ENCODE measurements at regions not wholly inside any gene's neighbourhood (a gene's known extent, or its start where the extent isn't known, plus 50 kb on each side); places are given as distances from the start of the nearest gene placed in this dataset.

GRCh38 chr4:112055100-112055499, 90.2 kb upstream of the FAM241A start:
- Histone ChIP-seq H3K27ac (ENCODE audit: low read depth, low read length) (no peak overlapping the region), H3K36me3 (ENCODE audit: control insufficient read depth in 1 of 2, insufficient read depth in 2 of 2, low read length in 2 of 2) (no peaks in the 10 kb centered on the region), H3K4me3 (ENCODE audit: low read depth in 1 of 2, low read length in 2 of 2) (no peak overlapping the region), H3K9ac (ENCODE audit: low read depth in 1 of 2, low read length in 2 of 2) (no peak overlapping the region), H3K9me3 (ENCODE audit: control insufficient read depth in 1 of 2, low read length in 2 of 2) (no peaks in the 10 kb centered on the region), H3K4me1 (ENCODE audit: control insufficient read depth in 1 of 2, insufficient read depth in 2 of 2, low read length in 2 of 2) (no peaks in the 10 kb centered on the region), H3K27me3 (ENCODE audit: control insufficient read depth in 1 of 2, insufficient read depth in 2 of 2, low read length in 2 of 2) (no peaks in the 10 kb centered on the region)

DNA sequence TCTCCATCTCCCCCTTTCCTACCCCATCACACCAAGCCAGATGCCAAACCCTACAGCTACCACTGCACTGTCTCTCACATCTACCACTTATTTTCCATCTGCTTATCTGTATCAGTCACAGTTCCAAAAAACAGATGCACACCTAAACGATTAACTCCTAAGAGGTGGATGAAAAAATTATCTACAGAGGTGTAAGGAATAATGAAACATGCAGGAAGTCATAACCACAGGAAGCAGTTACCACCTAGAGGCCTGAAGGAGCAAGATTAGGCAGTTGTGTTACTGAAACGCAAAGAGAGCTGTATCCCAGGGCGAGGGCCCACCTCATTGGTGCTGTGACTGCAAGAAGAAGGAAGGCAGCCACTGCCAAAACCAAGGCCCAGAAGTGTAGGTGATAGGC, 87.8 kb upstream of the FAM241A start:
- Histone ChIP-seq H3K27me3 (ENCODE audit: control insufficient read depth in 1 of 2, insufficient read depth in 2 of 2, low read length in 2 of 2) (peaks cover 0 to 2% of the 10 kb centered on the region in 2 donors), H3K27ac (ENCODE audit: low read depth, low read length) (no peak overlapping the region), H3K9me3 (ENCODE audit: control insufficient read depth in 1 of 2, low read length in 2 of 2) (no peaks in the 10 kb centered on the region), H3K4me3 (ENCODE audit: low read depth in 1 of 2, low read length in 2 of 2) (no peak overlapping the region), H3K4me1 (ENCODE audit: control insufficient read depth in 1 of 2, insufficient read depth in 2 of 2, low read length in 2 of 2) (no peaks in the 10 kb centered on the region), H3K36me3 (ENCODE audit: control insufficient read depth in 1 of 2, insufficient read depth in 2 of 2, low read length in 2 of 2) (no peaks in the 10 kb centered on the region), H3K9ac (ENCODE audit: low read depth in 1 of 2, low read length in 2 of 2) (no peak overlapping the region)

GRCh38 chr4:112058433-112058832, 86.8 kb upstream of the FAM241A start:
- Histone ChIP-seq H3K27me3 (ENCODE audit: control insufficient read depth in 1 of 2, insufficient read depth in 2 of 2, low read length in 2 of 2) (peaks cover 0 to 2% of the 10 kb centered on the region in 2 donors), H3K9ac (ENCODE audit: low read depth in 1 of 2, low read length in 2 of 2) (no peak overlapping the region), H3K4me1 (ENCODE audit: control insufficient read depth in 1 of 2, insufficient read depth in 2 of 2, low read length in 2 of 2) (no peaks in the 10 kb centered on the region), H3K27ac (ENCODE audit: low read depth, low read length) (no peak overlapping the region), H3K4me3 (ENCODE audit: low read depth in 1 of 2, low read length in 2 of 2) (no peak overlapping the region), H3K36me3 (ENCODE audit: control insufficient read depth in 1 of 2, insufficient read depth in 2 of 2, low read length in 2 of 2) (no peaks in the 10 kb centered on the region), H3K9me3 (ENCODE audit: control insufficient read depth in 1 of 2, low read length in 2 of 2) (no peaks in the 10 kb centered on the region)

GRCh38 chr4:112060212-112060611, 85.0 kb upstream of the FAM241A start:
- peaks cover 0 to 2% of the 10 kb centered on the region in 2 donors for H3K27me3 ChIP-seq (ENCODE audit: control insufficient read depth in 1 of 2, insufficient read depth in 2 of 2, low read length in 2 of 2)
- no peak overlapping the region for H3K9ac ChIP-seq (ENCODE audit: low read depth in 1 of 2, low read length in 2 of 2)
- no peaks in the 10 kb centered on the region for H3K9me3 ChIP-seq (ENCODE audit: control insufficient read depth in 1 of 2, low read length in 2 of 2)
- no peaks in the 10 kb centered on the region for H3K36me3 ChIP-seq (ENCODE audit: control insufficient read depth in 1 of 2, insufficient read depth in 2 of 2, low read length in 2 of 2)
- no peaks in the 10 kb centered on the region for H3K4me1 ChIP-seq (ENCODE audit: control insufficient read depth in 1 of 2, insufficient read depth in 2 of 2, low read length in 2 of 2)
- no peak overlapping the region for H3K4me3 ChIP-seq (ENCODE audit: low read depth in 1 of 2, low read length in 2 of 2)
- H3K27ac ChIP-seq (ENCODE audit: low read depth, low read length): no peak overlapping the region

DNA sequence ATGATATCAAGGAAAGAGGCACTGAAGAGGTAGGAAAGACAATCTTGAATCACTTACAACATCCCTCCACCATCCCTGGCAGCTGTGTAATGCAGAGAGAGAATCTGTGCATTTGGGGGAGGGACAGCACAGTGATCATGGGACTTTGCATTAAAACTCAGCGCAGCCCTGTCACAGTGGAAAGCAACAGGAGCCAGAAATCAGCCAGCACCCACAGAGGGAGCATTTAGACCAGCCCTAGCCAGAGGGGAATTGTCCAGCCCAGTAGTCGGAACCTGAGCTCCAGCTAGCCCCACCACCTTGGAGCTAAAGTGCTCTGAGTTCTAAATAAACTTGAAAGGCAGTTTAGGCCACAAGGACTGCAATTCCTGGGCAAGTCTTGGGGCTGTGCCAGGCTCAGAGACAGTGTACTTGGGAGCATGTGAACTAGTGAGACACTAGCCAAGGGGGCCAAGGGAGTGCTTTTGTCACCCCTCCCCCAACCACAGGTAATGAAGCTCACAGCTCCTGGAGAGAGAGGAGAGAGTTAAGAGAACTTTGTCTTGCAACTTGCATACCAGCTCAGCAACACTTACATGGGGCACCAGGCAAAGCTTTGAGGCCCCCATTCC, 83.9 kb upstream of the FAM241A start:
- Histone ChIP-seq H3K9ac (ENCODE audit: low read depth in 1 of 2, low read length in 2 of 2) (no peak overlapping the region), H3K27ac (ENCODE audit: low read depth, low read length) (no peak overlapping the region), H3K36me3 (ENCODE audit: control insufficient read depth in 1 of 2, insufficient read depth in 2 of 2, low read length in 2 of 2) (no peaks in the 10 kb centered on the region), H3K4me3 (ENCODE audit: low read depth in 1 of 2, low read length in 2 of 2) (no peak overlapping the region), H3K27me3 (ENCODE audit: control insufficient read depth in 1 of 2, insufficient read depth in 2 of 2, low read length in 2 of 2) (peaks cover 0 to 2% of the 10 kb centered on the region in 2 donors), H3K4me1 (ENCODE audit: control insufficient read depth in 1 of 2, insufficient read depth in 2 of 2, low read length in 2 of 2) (no peaks in the 10 kb centered on the region), H3K9me3 (ENCODE audit: control insufficient read depth in 1 of 2, low read length in 2 of 2) (no peaks in the 10 kb centered on the region)

DNA sequence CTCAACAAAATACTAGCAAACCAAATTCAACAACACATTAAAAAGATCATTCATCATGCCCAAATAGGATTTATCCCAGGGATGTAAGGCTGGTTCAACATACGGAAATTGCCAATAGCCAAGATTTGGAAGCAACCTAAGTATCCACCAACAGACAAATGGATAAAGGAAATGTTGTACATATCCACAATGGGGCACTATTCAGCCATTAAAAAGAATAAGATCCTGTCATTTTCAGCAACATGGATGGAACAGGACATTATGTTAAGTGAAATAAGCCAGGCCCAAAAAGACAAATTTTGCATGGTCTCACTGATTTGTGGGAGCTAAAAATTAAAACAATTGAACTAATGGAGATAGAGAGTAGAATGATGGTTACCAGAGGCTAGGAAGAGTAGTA, 82.0 kb upstream of the FAM241A start:
- no peak overlapping the region for H3K27ac ChIP-seq (ENCODE audit: low read depth, low read length)
- peaks cover 0 to 2% of the 10 kb centered on the region in 2 donors for H3K27me3 ChIP-seq (ENCODE audit: control insufficient read depth in 1 of 2, insufficient read depth in 2 of 2, low read length in 2 of 2)

DNA sequence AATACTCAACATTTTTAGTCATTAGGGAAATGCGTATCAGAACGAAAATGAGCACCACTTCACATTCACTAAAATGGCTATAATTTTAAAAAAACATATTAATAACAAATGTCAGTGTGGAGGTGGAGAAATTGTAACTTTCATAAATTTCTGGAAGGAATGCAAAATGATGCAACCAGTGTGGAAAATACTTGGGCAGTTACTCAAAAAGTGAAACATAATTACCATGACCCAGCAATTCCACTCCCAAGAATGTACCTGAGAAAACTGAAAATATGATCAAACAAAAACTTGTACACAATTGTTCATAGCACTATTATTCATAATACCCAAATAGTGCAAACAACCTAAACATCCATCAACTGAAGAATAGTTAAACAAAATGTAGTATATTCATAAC, 76.1 kb upstream of the FAM241A start:
- Histone ChIP-seq H3K36me3 (ENCODE audit: control insufficient read depth in 1 of 2, insufficient read depth in 2 of 2, low read length in 2 of 2) (no peaks in the 10 kb centered on the region), H3K4me1 (ENCODE audit: control insufficient read depth in 1 of 2, insufficient read depth in 2 of 2, low read length in 2 of 2) (no peaks in the 10 kb centered on the region), H3K9me3 (ENCODE audit: control insufficient read depth in 1 of 2, low read length in 2 of 2) (no peaks in the 10 kb centered on the region), H3K4me3 (ENCODE audit: low read depth in 1 of 2, low read length in 2 of 2) (no peak overlapping the region), H3K9ac (ENCODE audit: low read depth in 1 of 2, low read length in 2 of 2) (no peak overlapping the region), H3K27me3 (ENCODE audit: control insufficient read depth in 1 of 2, insufficient read depth in 2 of 2, low read length in 2 of 2) (no peaks in the 10 kb centered on the region), H3K27ac (ENCODE audit: low read depth, low read length) (no peak overlapping the region)

More for the DNA sequence above, 82.0 kb upstream of the FAM241A start:
- H3K36me3 ChIP-seq (ENCODE audit: control insufficient read depth in 1 of 2, insufficient read depth in 2 of 2, low read length in 2 of 2): no peaks in the 10 kb centered on the region
- no peaks in the 10 kb centered on the region for H3K4me1 ChIP-seq (ENCODE audit: control insufficient read depth in 1 of 2, insufficient read depth in 2 of 2, low read length in 2 of 2)
- no peak overlapping the region for H3K9ac ChIP-seq (ENCODE audit: low read depth in 1 of 2, low read length in 2 of 2)
- no peak overlapping the region for H3K4me3 ChIP-seq (ENCODE audit: low read depth in 1 of 2, low read length in 2 of 2)
- H3K9me3 ChIP-seq (ENCODE audit: control insufficient read depth in 1 of 2, low read length in 2 of 2): no peaks in the 10 kb centered on the region

GRCh38 chr4:112073181-112073580, 72.1 kb upstream of the FAM241A start:
- H3K27ac ChIP-seq (ENCODE audit: low read depth, low read length): no peak overlapping the region
- no peak overlapping the region for H3K4me3 ChIP-seq (ENCODE audit: low read depth in 1 of 2, low read length in 2 of 2)
- no peaks in the 10 kb centered on the region for H3K27me3 ChIP-seq (ENCODE audit: control insufficient read depth in 1 of 2, insufficient read depth in 2 of 2, low read length in 2 of 2)
- H3K9ac ChIP-seq (ENCODE audit: low read depth in 1 of 2, low read length in 2 of 2): no peak overlapping the region
- H3K36me3 ChIP-seq (ENCODE audit: control insufficient read depth in 1 of 2, insufficient read depth in 2 of 2, low read length in 2 of 2): no peaks in the 10 kb centered on the region
- no peaks in the 10 kb centered on the region for H3K4me1 ChIP-seq (ENCODE audit: control insufficient read depth in 1 of 2, insufficient read depth in 2 of 2, low read length in 2 of 2)
- no peaks in the 10 kb centered on the region for H3K9me3 ChIP-seq (ENCODE audit: control insufficient read depth in 1 of 2, low read length in 2 of 2)

GRCh38 chr4:112075129-112075753, 70.0 kb upstream of the FAM241A start:
- no peak overlapping the region for H3K4me3 ChIP-seq (ENCODE audit: low read depth in 1 of 2, low read length in 2 of 2)
- H3K27ac ChIP-seq (ENCODE audit: low read depth, low read length): no peak overlapping the region
- H3K36me3 ChIP-seq (ENCODE audit: control insufficient read depth in 1 of 2, insufficient read depth in 2 of 2, low read length in 2 of 2): no peaks in the 10 kb centered on the region
- no peak overlapping the region for H3K9ac ChIP-seq (ENCODE audit: low read depth in 1 of 2, low read length in 2 of 2)
- no peaks in the 10 kb centered on the region for H3K4me1 ChIP-seq (ENCODE audit: control insufficient read depth in 1 of 2, insufficient read depth in 2 of 2, low read length in 2 of 2)
- no peaks in the 10 kb centered on the region for H3K27me3 ChIP-seq (ENCODE audit: control insufficient read depth in 1 of 2, insufficient read depth in 2 of 2, low read length in 2 of 2)
- H3K9me3 ChIP-seq (ENCODE audit: control insufficient read depth in 1 of 2, low read length in 2 of 2): no peaks in the 10 kb centered on the region

- no peaks in the 10 kb centered on the region for H3K27me3 ChIP-seq (ENCODE audit: control insufficient read depth in 1 of 2, insufficient read depth in 2 of 2, low read length in 2 of 2)
- H3K27ac ChIP-seq (ENCODE audit: low read depth, low read length): no peak overlapping the region
Observed at GRCh38 chr4:112075906-112076305, 69.3 kb upstream of the FAM241A start.

More at GRCh38 chr4:112075906-112076305, 69.3 kb upstream of the FAM241A start:
- no peak overlapping the region for H3K4me3 ChIP-seq (ENCODE audit: low read depth in 1 of 2, low read length in 2 of 2)
- H3K36me3 ChIP-seq (ENCODE audit: control insufficient read depth in 1 of 2, insufficient read depth in 2 of 2, low read length in 2 of 2): no peaks in the 10 kb centered on the region
- no peaks in the 10 kb centered on the region for H3K4me1 ChIP-seq (ENCODE audit: control insufficient read depth in 1 of 2, insufficient read depth in 2 of 2, low read length in 2 of 2)
- no peaks in the 10 kb centered on the region for H3K9me3 ChIP-seq (ENCODE audit: control insufficient read depth in 1 of 2, low read length in 2 of 2)
- H3K9ac ChIP-seq (ENCODE audit: low read depth in 1 of 2, low read length in 2 of 2): no peak overlapping the region

All from duodenal mucosa (tissue), 2 donors.